Sigmoid colon (tissue), 6 donors: ENCODE measurements at regions not wholly inside any gene's neighbourhood (a gene's known extent, or its start where the extent isn't known, plus 50 kb on each side); places are given as distances from the start of the nearest gene placed in this dataset.

Source experiments
- DNase-seq: peaks from one replicate; pipeline ENCODE4 v3.0.0-alpha.2; 2019
- H3K27ac ChIP-seq, 4 donors: fragments of 200-600 bp; sonication (generic); one replicate each; pipeline ENCODE4 v1.5.1; 2016 to 2019; ENCODE audit warnings: mild to moderate bottlenecking in 1 of 4
- H3K27me3 ChIP-seq, 3 donors: fragments of 200-600 bp; sonication (generic); one replicate each; pipeline ENCODE4 v1.5.1; 2019; ENCODE audit warnings: mild to moderate bottlenecking in 1 of 3
- H3K36me3 ChIP-seq, 4 donors: fragments of 200-600 bp; sonication (generic); one replicate each; pipeline ENCODE4 v1.5.1; 2016 to 2019
- H3K4me1 ChIP-seq, 4 donors: fragments of 200-600 bp; sonication (generic); one replicate each; pipeline ENCODE4 v1.5.1; 2017 to 2019
- H3K4me3 ChIP-seq, 4 donors: fragments of 200-600 bp; sonication (generic); one replicate each; pipeline ENCODE4 v1.5.1; 2017 to 2019; ENCODE audit warnings: mild to moderate bottlenecking in 2 of 4, moderate library complexity in 1 of 4
- H3K9me3 ChIP-seq, 4 donors: fragments of 200-600 bp in 3 of 4; sonication (generic) in 3 of 4; one replicate each; pipeline versions ENCODE4 v1.5.1 to v1.6.1; 2013 to 2019
- CTCF ChIP-seq, 4 experiments: fragments of 450-650 bp in 3 of 4; fragments of 200-600 bp in 1 of 4; IDR thresholded peaks; one replicate each; pipeline ENCODE4 v1.5.1; 2016 to 2019; ENCODE audit warnings: antibody characterized with exemption in 4 of 4, mild to moderate bottlenecking in 3 of 4, moderate library complexity in 2 of 4
- EP300 ChIP-seq, 4 donors: sonication (generic); formaldehyde crosslinking; IDR thresholded peaks; one replicate each; pipeline ENCODE4 v1.6.1; 2017; ENCODE audit warnings: antibody characterized with exemption in 4 of 4
- POLR2A ChIP-seq, 2 donors: fragments of 450-650 bp; IDR thresholded peaks; one replicate each; pipeline ENCODE4 v1.6.1; 2016; ENCODE audit warnings: antibody characterized with exemption in 2 of 2, mild to moderate bottlenecking in 2 of 2, moderate library complexity in 2 of 2
- POLR2AphosphoS5 ChIP-seq, 4 donors: sonication (generic); formaldehyde crosslinking; IDR thresholded peaks; one replicate each; pipeline ENCODE4 v1.6.1; 2017; ENCODE audit warnings: antibody characterized with exemption in 4 of 4
- WGBS, 2 donors: extraction: QIAGEN DNeasy Blood & Tissue Kit; methylation state at CpG; one replicate each; pipeline ENCODE4 v1.1.7; 2013; 5-methylcytosine and 5-hydroxymethylcytosine counted together
- intact Hi-C: fragments of 100-400 bp; cut with DNase I; formaldehyde crosslinking; loops from one replicate; pipeline ENCODE4 v1.15.1; 2023
- donor health status: healthy with polysubstance abuse.
- donor health status: healthy.

DNA sequence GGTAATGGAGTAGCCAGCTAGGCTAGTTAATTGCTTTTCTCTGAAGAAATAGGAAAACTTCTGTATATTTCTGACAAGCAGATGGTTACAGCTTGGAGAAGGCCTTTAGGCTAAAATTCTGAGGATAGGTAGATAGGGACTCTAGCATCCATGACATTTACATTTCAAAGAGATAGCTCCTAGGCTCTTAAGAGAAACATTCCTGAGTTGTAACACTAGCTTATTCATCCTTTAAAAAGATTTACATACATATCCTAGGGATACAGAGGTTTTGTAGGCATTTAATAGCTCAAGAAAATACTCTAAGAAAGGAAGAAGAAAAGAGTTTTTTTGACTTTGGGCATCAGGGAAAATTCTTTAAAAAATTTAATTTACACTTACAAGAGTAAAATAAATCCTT lies 130.9 kb upstream of the CCDC179 start:
- Histone ChIP-seq H3K9me3 (peaks cover 0 to 5% (median 2%) of the 10 kb centered on the region in 4 donors), H3K4me3 (no peak overlapping the region)
- no peak for DNase-seq

DNA sequence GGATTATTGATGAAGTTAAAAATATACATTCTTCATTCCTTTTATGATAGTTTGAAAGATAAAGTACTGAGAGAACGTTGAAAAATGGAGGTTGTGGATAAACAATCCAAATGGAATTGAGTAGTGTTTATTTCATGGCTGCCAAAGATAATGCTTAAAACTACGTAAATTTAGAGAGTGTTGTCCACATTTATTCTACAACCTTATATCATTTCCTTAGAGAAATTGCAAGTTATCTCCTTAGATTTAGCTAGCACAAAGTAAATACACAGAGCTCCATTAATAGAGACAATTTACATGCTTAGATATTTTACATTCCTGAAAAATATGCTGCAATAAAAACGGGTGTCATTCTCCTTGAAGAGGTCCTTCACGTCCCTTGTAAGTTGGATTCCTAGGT lies 146.5 kb upstream of the CCDC179 start:
- intact Hi-C loops, result no loop called here
- no peaks in the 10 kb centered on the region for H3K27me3 ChIP-seq
- H3K4me3 ChIP-seq, result no peak overlapping the region
- peaks cover 0 to 4% (median 1%) of the 10 kb centered on the region in 4 donors for H3K9me3 ChIP-seq
- DNase-seq, result no peak
- no peak overlapping the region for H3K27ac ChIP-seq
- 56 to 66% methylated on average over 4 of the region's 4 CpGs for WGBS, 2 donors
- no peaks in the 10 kb centered on the region for H3K36me3 ChIP-seq
- no peaks in the 10 kb centered on the region for H3K4me1 ChIP-seq
- TF ChIP-seq POLR2A (IDR thresholded peaks at IDR 0.05) (no peak), CTCF (IDR thresholded peaks at IDR 0.05) (no peak)

More for the DNA sequence above, 130.9 kb upstream of the CCDC179 start:
- Histone ChIP-seq H3K4me1 (no peaks in the 10 kb centered on the region), H3K27ac (no peak overlapping the region), H3K27me3 (no peaks in the 10 kb centered on the region), H3K36me3 (no peaks in the 10 kb centered on the region)
- intact Hi-C loops, result no loop called here
- no peak for TF ChIP-seq POLR2AphosphoS5 (IDR thresholded peaks at IDR 0.05)
- TF ChIP-seq CTCF (IDR thresholded peaks at IDR 0.05), result no peak
- no peak for TF ChIP-seq EP300 (IDR thresholded peaks at IDR 0.05)
- no peak for TF ChIP-seq POLR2A (IDR thresholded peaks at IDR 0.05)

DNA sequence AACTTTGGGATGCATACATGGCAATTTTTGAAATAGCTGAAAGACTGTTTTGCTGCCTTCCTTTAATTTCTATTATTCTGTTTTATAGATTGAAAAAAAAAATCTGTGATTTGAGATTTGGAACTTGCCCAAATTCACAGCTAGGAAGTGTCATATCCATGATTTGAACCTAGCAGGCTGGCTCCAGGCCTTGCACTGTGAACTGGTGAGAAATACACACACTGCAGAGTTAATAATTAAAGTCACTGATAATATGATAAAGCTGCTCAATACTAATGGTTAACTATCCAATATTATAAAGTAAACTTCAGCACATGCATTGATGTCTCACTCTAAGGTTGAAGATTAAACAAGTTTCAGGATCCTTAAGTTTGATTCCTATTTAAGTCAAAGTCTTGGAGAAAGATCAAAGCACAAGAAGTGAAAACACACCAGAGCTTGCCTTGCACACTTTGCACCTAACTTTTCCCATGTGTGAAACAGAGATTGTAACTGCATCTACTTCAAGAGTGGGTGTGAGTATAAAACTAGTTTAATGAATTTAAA lies 150.6 kb upstream of the CCDC179 start:
- no peak for DNase-seq
- Histone ChIP-seq H3K4me1 (no peaks in the 10 kb centered on the region), H3K27me3 (no peaks in the 10 kb centered on the region), H3K36me3 (no peaks in the 10 kb centered on the region), H3K9me3 (no peaks in the 10 kb centered on the region), H3K4me3 (no peak overlapping the region), H3K27ac (no peak overlapping the region)
- intact Hi-C loops, result no loop called here
- TF ChIP-seq POLR2AphosphoS5 (IDR thresholded peaks at IDR 0.05) (no peak), POLR2A (IDR thresholded peaks at IDR 0.05) (no peak), EP300 (IDR thresholded peaks at IDR 0.05) (no peak), CTCF (IDR thresholded peaks at IDR 0.05) (no peak)

- 95 to 97% methylated on average over 2 of the region's 2 CpGs for WGBS, 2 donors
- Histone ChIP-seq H3K36me3 (no peaks in the 10 kb centered on the region), H3K4me1 (no peaks in the 10 kb centered on the region), H3K27ac (no peak overlapping the region), H3K27me3 (no peaks in the 10 kb centered on the region), H3K4me3 (no peak overlapping the region), H3K9me3 (no peaks in the 10 kb centered on the region)
- intact Hi-C loops, result no loop called here
- TF ChIP-seq POLR2A (IDR thresholded peaks at IDR 0.05) (no peak), EP300 (IDR thresholded peaks at IDR 0.05) (no peak), POLR2AphosphoS5 (IDR thresholded peaks at IDR 0.05) (no peak), CTCF (IDR thresholded peaks at IDR 0.05) (no peak)
- DNase-seq, result no peak
These were observed 152.7 kb upstream of the CCDC179 start for GRCh38 chr11:23012930-23013329.

DNA sequence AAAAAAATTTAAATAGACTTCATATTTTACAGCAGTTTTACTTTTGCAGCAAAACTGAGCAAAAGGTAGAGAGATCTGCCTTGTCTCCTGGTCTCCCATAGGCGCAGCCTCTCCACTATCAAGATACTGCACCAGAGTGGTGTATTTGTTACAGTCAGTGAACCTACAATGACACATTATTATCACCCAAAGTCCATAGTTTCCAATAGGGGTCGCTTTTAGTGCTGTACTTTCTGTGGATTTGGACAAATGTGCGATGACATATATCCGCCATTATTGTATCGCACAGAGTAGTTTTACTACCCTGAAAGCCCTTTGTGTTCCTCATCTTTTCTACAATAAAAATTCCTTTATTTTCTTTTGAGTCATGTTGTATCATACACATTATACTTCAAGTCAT lies 153.2 kb upstream of the CCDC179 start:
- Histone ChIP-seq H3K9me3 (no peaks in the 10 kb centered on the region), H3K4me1 (no peaks in the 10 kb centered on the region), H3K4me3 (no peak overlapping the region), H3K27ac (no peak overlapping the region), H3K36me3 (no peaks in the 10 kb centered on the region), H3K27me3 (no peaks in the 10 kb centered on the region)
- no peak for DNase-seq
- TF ChIP-seq CTCF (IDR thresholded peaks at IDR 0.05) (no peak), POLR2A (IDR thresholded peaks at IDR 0.05) (no peak), EP300 (IDR thresholded peaks at IDR 0.05) (no peak), POLR2AphosphoS5 (IDR thresholded peaks at IDR 0.05) (no peak)
- WGBS, 2 donors, result 93% methylated on average over 5 of the region's 5 CpGs
- intact Hi-C loops, result no loop called here
